Caco-2 (cell line): ENCODE measurements at regions not wholly inside any gene's neighbourhood (a gene's known extent, or its start where the extent isn't known, plus 50 kb on each side); places are given as distances from the start of the nearest gene placed in this dataset.

Experiments used
- BruUV-seq: library from RNA; stranded (reverse); fragments of 400-500 nt; replicated peaks from 2 replicates; lab custom pipeline; 2021; lab: Mats Ljungman, UMichigan
- CTCF ChIA-PET: fragments of 300-600 bp; sonication (Branson Sonifier 250); formaldehyde crosslinking; loops from one replicate; lab custom pipeline; 2022; ENCODE audit warnings: antibody characterized with exemption; lab: Charles Lee
- POLR2A ChIA-PET: fragments of 300-600 bp; sonication (Branson Sonifier 250); formaldehyde crosslinking; loops from one replicate; lab custom pipeline; 2022; ENCODE audit warnings: antibody characterized with exemption; lab: Charles Lee
- DNase-seq, 2 experiments: peaks; one replicate each; pipeline versions ENCODE4 v3.0.0 to v3.0.0-alpha.2; 2020 to 2022
- H3K27me3 ChIP-seq: replicated peaks from 2 replicates; pipeline ENCODE4 v1.6.0; 2011; ENCODE audit warnings: low read length; ENCODE audit not compliant: control insufficient read depth, insufficient read depth
- H3K36me3 ChIP-seq: 2 replicates; pipeline ENCODE4 v1.5.1; 2011; ENCODE audit warnings: low read length; ENCODE audit not compliant: control insufficient read depth, insufficient read depth
- H3K4me1 ChIP-seq: fragments of 250-450 bp; sonication (Bioruptor Pico); 2 replicates; pipeline ENCODE4 v1.5.1; 2020; ENCODE audit warnings: mild to moderate bottlenecking
- H3K4me3 ChIP-seq: 2 replicates; pipeline ENCODE4 v1.5.1; 2011; ENCODE audit warnings: low read depth, mild to moderate bottlenecking, control low read depth, low read length
- H3K9me3 ChIP-seq: fragments of 250-450 bp; sonication (Bioruptor Pico); 2 replicates; pipeline ENCODE4 v1.5.1; 2020; ENCODE audit warnings: mild to moderate bottlenecking, moderate library complexity
- H3K27ac Mint-ChIP-seq: one replicate; pipeline ENCODE4 v1.8.0; 2022; ENCODE audit warnings: mixed read lengths; ENCODE audit not compliant: unreplicated experiment
- H3K27me3 Mint-ChIP-seq: one replicate; pipeline ENCODE4 v1.8.0; 2022; ENCODE audit warnings: mixed read lengths; ENCODE audit not compliant: insufficient read depth, unreplicated experiment
- H3K36me3 Mint-ChIP-seq: one replicate; pipeline ENCODE4 v1.8.0; 2022; ENCODE audit warnings: mild to moderate bottlenecking, mixed read lengths; ENCODE audit not compliant: insufficient read depth, unreplicated experiment
- H3K4me1 Mint-ChIP-seq: one replicate; pipeline ENCODE4 v1.8.0; 2022; ENCODE audit warnings: low read depth, mixed read lengths; ENCODE audit not compliant: unreplicated experiment
- H3K4me3 Mint-ChIP-seq: one replicate; pipeline ENCODE4 v1.8.0; 2022; ENCODE audit warnings: mild to moderate bottlenecking, moderate library complexity, mixed read lengths; ENCODE audit not compliant: unreplicated experiment
- H3K9me3 Mint-ChIP-seq: one replicate; pipeline ENCODE4 v1.8.0; 2022; ENCODE audit warnings: mixed read lengths; ENCODE audit not compliant: unreplicated experiment
- intact Hi-C: fragments of 100-400 bp; cut with micrococcal nuclease; formaldehyde crosslinking; loops from one replicate; pipeline ENCODE4 v1.10.0; 2022; ENCODE audit not compliant: unreplicated experiment
- TF ChIP-seq, protein P1 (sequence below), 2 experiments: fragments of 200-600 bp in 1 of 2; IDR thresholded peaks; 1 replicate in 1 of 2; 2 replicates in 1 of 2; pipeline versions ENCODE4 v1.5.1 to v1.8.0; 2011 to 2022; ENCODE audit warnings: antibody characterized with exemption in 1 of 2, control low read depth in 1 of 2, inconsistent platforms in 1 of 2, low read depth in 1 of 2, low read length in 1 of 2, mild to moderate bottlenecking in 1 of 2, moderate library complexity in 1 of 2; ENCODE audit not compliant: insufficient read depth in 1 of 2, severe bottlenecking in 1 of 2, unreplicated experiment in 1 of 2

DNA sequence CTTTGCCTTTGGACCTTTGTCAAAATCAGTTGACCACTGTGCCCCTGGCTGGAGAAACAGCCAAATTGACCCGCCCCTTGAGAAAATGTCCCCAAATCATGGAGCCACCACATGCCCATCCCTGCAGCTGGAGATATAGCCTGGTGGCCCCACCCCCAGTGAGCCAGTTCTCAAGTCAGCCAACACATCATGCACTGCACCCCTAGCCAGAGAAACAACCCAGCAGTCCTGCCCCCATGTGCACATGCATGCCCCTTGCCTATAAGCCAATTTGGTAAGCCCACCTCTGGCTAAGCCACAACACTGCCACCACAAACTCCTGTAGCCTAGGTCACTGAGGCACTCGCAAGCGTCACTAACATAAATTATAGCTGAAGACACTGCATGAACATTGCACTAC, 174.2 kb upstream of the ECI2 start:
- CTCF ChIA-PET, result no interaction called here
- H3K27ac Mint-ChIP-seq, result no peak overlapping the region
- no peaks in the 10 kb centered on the region; the same call in 1 of the 2 replicates for H3K27me3 ChIP-seq
- H3K27me3 Mint-ChIP-seq, result peaks cover 11% of the 10 kb centered on the region
- peaks cover 24% of the 10 kb centered on the region; the same call in 1 of the 2 replicates for H3K9me3 ChIP-seq
- peaks cover 37% of the 10 kb centered on the region for H3K9me3 Mint-ChIP-seq
- DNase-seq, result no peak
- TF ChIP-seq, protein P1, sequence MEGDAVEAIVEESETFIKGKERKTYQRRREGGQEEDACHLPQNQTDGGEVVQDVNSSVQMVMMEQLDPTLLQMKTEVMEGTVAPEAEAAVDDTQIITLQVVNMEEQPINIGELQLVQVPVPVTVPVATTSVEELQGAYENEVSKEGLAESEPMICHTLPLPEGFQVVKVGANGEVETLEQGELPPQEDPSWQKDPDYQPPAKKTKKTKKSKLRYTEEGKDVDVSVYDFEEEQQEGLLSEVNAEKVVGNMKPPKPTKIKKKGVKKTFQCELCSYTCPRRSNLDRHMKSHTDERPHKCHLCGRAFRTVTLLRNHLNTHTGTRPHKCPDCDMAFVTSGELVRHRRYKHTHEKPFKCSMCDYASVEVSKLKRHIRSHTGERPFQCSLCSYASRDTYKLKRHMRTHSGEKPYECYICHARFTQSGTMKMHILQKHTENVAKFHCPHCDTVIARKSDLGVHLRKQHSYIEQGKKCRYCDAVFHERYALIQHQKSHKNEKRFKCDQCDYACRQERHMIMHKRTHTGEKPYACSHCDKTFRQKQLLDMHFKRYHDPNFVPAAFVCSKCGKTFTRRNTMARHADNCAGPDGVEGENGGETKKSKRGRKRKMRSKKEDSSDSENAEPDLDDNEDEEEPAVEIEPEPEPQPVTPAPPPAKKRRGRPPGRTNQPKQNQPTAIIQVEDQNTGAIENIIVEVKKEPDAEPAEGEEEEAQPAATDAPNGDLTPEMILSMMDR (IDR thresholded peaks at IDR 0.05; ENCODE audit: insufficient read depth in 1 of 2, low read depth in 1 of 2, low read length in 1 of 2, severe bottlenecking in 1 of 2, unreplicated experiment in 1 of 2), result no peak
- H3K4me3 Mint-ChIP-seq, result no peak overlapping the region
- no peak overlapping the region for H3K4me3 ChIP-seq
- H3K36me3 ChIP-seq, result no peaks in the 10 kb centered on the region
- intact Hi-C loops, result no loop called here
- no TSS peak for BruUV-seq
- no peaks in the 10 kb centered on the region for H3K4me1 ChIP-seq
- no peaks in the 10 kb centered on the region for H3K4me1 Mint-ChIP-seq
- no peaks in the 10 kb centered on the region for H3K36me3 Mint-ChIP-seq
- POLR2A ChIA-PET, result no interaction called here

DNA sequence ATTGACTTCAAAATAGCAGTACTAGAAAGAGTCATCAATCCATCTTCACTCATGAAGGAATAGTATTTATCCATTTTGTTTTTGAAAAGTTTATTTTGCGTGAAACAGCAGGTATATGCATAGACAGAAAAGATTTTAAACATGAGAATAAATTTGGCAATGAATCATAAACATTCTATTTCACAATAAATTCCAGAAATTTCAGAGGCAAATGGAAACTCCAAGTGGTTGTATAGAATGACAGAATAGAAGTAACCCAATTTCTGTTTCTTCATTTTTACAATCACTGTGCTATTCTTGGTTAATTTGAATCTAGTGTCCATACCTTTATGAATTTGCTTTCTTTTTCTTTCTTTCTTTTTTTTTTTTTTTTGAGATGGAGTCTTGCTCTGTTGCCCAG, 173.0 kb upstream of the ECI2 start:
- H3K4me3 Mint-ChIP-seq, result no peak overlapping the region
- no peaks in the 10 kb centered on the region for H3K4me1 Mint-ChIP-seq
- TF ChIP-seq, protein P1 (IDR thresholded peaks at IDR 0.05; ENCODE audit: insufficient read depth in 1 of 2, low read depth in 1 of 2, low read length in 1 of 2, severe bottlenecking in 1 of 2, unreplicated experiment in 1 of 2), result no peak
- Histone ChIP-seq H3K9me3 (0 out of 2 replicates have a peak, but pooled peaks cover 18% of the 10 kb centered on the region), H3K4me3 (no peak overlapping the region), H3K4me1 (no peaks in the 10 kb centered on the region), H3K27me3 (no peaks in the 10 kb centered on the region; the same call in 1 of the 2 replicates), H3K36me3 (no peaks in the 10 kb centered on the region)
- H3K9me3 Mint-ChIP-seq, result peaks cover 28% of the 10 kb centered on the region
- CTCF ChIA-PET, result no interaction called here
- no peak overlapping the region for H3K27ac Mint-ChIP-seq
- H3K36me3 Mint-ChIP-seq, result no peaks in the 10 kb centered on the region
- peaks cover 13% of the 10 kb centered on the region for H3K27me3 Mint-ChIP-seq
- POLR2A ChIA-PET, result no interaction called here
- intact Hi-C loops, result no loop called here
- DNase-seq, result no peak
- no TSS peak for BruUV-seq

DNA sequence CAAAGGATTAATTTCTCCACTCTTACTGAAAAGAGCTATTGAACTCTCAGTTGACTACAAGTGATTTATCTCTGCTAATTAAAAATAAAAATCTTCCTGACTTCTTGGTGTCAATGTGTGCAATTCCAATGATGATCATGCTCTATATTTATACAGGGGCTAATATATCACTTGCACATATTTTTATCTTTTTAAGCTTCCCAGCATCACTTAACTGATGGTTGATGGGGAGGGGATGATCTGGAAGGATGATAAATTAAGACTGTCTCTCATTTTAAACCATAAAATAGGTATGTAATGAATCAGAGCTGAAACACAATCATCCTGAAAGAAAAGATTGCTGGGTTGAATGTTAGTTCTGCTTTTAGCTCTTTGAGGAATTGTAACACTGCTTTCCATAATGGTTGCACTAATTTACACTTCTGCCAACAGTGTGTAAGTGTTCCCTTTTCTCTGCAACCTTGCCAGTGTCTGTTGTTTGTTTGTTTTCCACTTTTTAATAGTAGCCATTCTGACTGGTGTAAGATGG, 169.6 kb upstream of the ECI2 start:
- DNase-seq, result no peak
- no peak overlapping the region for H3K4me3 ChIP-seq
- H3K9me3 ChIP-seq, result no peaks in the 10 kb centered on the region
- intact Hi-C loops, result no loop called here
- CTCF ChIA-PET, result no interaction called here
- H3K36me3 ChIP-seq, result no peaks in the 10 kb centered on the region
- POLR2A ChIA-PET, result no interaction called here
- no peak overlapping the region for H3K4me3 Mint-ChIP-seq
- BruUV-seq, result no TSS peak
- no peaks in the 10 kb centered on the region for H3K36me3 Mint-ChIP-seq
- H3K9me3 Mint-ChIP-seq, result peaks cover 2% of the 10 kb centered on the region
- H3K4me1 Mint-ChIP-seq, result no peaks in the 10 kb centered on the region
- TF ChIP-seq, protein P1 (IDR thresholded peaks at IDR 0.05; ENCODE audit: insufficient read depth in 1 of 2, low read depth in 1 of 2, low read length in 1 of 2, severe bottlenecking in 1 of 2, unreplicated experiment in 1 of 2), result no peak
- no peak overlapping the region for H3K27ac Mint-ChIP-seq
- no peaks in the 10 kb centered on the region; the same call in 1 of the 2 replicates for H3K27me3 ChIP-seq
- H3K27me3 Mint-ChIP-seq, result peaks cover 13% of the 10 kb centered on the region
- no peaks in the 10 kb centered on the region for H3K4me1 ChIP-seq
